NCI-H2107 treated with DMSO at 0.1 percent for 48 hours (cell line): ENCODE measurements at regions not wholly inside any gene's neighbourhood (a gene's known extent, or its start where the extent isn't known, plus 50 kb on each side); places are given as distances from the start of the nearest gene placed in this dataset.

Experiments
- DNase-seq: peaks from one replicate; lab custom pipeline; 2025; ENCODE audit not compliant: unreplicated experiment; lab: John Stamatoyannopoulos, UW

DNA sequence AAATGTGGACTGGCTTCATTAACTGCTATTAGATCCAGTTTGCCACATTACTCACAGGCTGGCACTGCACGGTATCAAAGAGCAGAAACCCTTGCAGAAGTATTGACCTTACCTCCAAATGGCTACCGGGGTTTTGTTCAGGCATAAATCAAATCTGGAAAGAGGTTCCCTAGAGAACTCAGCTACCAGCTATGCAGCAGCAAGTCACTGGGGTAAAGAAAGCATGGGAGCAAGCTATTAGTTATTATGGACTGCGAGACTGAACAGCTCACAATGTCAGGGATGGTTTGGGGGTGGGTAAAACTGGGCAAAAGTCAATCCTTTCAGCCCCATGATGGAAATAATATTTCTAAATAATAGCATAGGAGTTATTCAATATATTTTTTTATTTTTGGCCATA, 128.1 kb downstream of the FANCF start:
- DNase-seq, result no peak

DNA sequence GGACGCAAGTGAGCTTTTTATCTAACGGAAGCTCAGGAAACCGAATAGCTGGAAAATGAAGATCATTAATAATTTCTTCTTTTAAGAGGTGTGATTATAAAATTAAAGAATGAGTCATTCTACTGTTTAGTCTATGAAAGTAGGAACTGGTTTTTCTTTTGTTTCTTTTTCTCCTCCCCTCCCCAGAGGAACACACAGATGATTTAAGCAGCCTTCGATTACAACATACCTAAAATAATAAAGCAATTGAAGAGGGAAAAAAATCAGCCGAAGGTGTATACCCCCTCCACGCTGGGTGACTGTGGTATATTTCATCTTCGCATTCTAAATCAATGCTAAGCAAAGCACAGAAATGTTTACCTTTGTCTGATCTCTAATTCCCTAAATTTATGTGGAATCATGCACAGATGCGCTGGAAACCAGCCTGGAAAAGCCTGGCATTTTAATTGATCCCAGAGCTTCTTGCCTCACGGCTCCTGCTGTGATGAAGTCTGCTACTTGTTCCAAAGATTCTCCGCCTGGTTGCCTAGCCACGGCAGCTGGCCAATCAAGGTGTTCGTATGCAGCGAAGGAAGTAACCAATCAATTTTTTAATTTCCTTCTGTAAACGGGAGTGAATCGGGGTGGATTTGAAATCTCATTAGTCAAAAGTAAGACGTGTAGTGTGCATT, 133.9 kb downstream of the FANCF start:
- no peak for DNase-seq

DNA sequence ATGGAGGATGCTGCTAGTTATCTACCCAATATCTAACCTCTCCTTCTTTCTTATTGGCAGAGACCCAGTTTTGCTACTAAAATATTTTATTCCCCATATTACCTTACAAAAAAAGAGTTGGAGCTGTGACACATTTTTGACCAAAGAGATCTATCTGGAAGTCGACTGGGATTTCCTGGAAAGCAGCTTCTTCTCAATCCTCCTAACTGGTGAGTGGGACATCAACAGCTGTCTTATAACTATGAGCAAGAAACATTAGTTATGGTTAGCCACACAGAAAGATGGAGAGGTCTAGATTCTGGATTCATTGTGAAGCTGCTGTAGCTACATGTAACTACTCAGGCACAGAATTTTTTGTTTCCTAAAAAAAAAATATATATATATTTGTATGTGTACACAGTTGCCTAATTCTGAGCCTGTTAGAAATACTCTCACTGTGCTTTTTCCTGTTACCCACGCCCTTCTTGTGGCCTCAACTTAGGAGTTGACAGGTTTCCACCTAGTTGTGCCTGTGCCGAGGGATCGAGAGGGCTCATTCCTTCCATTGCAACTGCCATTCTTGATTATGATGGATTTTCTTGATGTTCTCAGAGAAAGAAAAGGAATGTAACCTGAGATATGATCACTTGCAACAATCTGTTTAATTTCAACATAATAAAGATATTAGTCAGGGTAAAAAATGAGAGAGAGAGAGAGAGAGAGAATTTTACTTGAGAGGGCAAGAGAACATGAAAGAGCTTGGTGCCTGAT, 142.0 kb downstream of the SLC17A6 start:
- DNase-seq, result no peak

DNA sequence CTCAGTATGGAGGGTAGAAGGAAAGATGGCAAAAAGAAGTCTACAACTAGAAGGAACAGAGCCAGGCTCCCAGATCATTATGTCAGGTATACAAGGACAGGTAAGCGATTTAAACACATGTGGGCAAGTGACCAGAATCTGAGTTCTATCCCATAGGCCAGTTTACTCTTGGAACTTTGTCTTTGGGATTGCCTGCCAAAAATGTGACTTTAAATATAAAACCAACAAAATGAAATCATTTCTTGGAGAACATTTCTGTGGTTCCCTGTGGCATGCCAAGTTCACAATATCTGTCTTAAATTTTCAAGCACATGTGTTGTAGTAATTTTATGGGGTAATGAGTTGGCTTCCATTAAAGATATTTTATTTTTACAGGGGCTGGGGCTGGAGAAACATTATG, 141.0 kb downstream of the SLC17A6 start:
- no peak for DNase-seq

DNA sequence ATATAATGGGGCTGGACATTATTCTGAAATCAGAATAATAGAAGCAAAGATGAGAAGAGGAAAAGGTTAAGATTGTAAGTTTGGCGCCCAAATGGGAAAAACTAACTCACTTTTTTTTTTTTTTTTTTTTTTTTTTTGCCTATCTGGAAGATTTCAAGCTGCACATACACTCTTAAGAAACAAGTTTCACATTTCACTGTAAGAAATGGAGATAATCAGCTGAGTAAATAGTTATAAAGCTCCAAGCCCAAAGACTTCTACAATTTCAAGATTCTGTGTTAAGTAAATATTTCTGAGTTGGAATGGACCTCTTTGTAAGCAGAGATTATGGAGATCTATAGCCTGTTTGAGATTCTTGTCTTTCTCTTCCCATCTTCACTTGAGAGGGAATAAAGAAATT, 140.0 kb downstream of the SLC17A6 start:
- DNase-seq, result no peak

DNA sequence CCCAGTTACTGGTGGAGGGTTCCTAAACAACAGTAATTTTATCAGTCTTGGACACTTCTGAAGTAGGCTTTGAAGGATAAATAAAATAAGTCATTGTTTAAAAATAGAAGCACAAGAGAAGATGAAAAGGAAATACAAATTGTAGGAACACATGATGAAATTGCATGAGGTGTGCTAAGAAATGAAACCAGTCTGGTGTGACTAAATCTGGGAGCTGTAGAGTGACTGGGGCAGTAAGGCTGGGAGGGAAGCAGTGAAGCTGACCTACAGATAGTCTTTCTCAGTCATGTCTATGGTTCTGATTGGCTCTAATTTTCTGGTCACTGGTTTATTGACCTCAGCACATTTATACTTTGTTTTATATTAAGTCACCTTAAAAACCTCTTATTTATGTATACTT, 139.1 kb downstream of the SLC17A6 start:
- no peak for DNase-seq

GRCh38 chr11:22476589-22476988, 138.4 kb downstream of the SLC17A6 start:
- DNase-seq, result no peak

DNA sequence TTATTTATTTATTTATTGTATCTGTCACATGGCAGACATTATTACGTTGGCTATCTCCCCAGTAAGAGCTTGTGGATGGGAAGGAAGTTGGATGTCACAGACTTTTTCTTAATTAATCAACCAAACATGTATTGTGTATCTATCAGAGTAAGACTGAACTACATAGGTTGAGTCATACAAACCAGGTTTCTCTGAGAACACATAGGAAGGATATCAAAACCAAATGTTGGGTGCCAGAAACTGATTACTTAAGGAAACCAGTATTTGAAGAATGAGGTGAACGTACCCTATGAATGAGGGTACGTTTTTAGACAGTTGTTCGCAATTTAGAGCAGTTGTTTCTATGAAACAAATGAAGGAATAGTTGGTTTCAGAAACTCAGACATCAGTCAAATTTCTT, 136.4 kb downstream of the SLC17A6 start:
- DNase-seq, result no peak

DNA sequence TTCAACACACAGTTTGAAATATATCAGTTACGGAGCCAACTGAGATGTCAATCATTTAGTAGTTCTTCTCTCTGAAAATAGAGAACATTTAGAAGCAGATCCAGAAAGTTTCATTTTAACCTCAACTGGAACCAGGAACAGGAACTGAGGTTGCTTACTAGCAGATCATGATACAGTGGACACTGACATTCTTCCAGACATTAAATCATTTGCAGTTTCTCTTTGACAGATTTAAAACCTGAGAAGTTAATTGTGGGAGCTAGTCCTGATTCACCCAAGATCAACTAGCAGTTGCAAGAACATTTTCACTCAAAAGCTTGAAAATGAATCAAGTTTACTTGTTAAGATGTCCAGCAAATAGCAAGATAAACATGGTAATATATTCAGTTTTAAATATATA, 135.4 kb downstream of the SLC17A6 start:
- no peak for DNase-seq

DNA sequence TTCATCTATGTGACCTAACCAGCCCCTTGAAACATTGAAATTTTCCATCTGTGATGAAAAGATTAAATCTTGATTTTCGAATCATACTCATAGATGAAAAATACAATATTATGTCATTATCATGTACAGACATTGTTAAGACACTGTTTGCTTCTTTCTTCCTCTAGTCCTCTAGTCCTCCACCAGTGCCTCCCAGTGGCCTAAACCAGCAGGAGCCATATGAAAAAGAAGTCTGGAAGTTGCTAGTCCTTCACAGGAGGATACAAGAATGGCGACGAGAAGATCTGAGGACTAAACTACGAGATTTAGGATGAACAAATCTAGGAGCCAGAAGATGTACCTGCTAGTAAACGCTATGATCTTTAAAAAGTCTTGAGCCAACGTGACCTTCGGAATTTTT, 134.1 kb downstream of the SLC17A6 start:
- DNase-seq, result no peak

- DNase-seq, result no peak
Measured at GRCh38 chr11:22471385-22471784, 133.2 kb downstream of the SLC17A6 start.

DNA sequence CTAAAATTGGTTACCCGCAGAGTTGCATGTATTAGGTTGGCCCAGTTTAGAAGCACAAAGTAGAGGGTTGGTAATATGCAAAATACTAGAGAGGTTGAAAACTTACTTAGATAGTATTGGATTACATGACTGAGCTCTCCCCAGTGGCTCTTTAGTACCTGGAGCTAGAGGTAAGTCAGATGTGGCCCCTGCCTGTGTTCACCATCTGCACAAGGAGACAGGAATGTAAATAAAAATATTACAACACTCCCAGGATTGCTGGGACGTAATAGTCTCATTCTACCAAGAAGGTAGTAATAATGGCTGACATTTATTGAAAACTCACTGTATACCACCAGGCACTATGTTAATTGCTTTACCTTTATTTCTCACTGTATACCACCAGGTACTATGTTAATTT, 129.6 kb downstream of the SLC17A6 start:
- no peak for DNase-seq

- no peak for DNase-seq
Measured at GRCh38 chr11:22467248-22467647, 129.1 kb downstream of the SLC17A6 start.

DNA sequence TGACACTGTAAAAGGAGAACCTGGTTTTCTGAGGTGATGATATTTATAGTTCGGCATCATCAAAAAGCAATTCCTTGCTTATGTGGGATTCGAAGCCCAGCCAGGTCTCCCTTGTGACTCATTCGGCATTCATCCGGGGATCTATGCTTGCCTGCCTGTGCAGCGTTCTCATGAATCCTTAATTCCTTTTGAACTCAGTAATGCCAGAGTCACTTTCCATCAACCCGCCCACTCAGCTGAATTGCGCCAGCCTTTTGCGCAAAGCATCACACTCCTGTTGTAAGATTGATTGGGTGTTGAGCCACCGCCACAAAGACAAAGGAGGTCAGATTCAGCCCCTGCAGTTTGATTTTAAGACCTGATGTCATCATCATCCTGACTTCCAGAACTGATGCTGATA, 128.6 kb downstream of the SLC17A6 start:
- DNase-seq, result no peak

GRCh38 chr11:22466351-22466750, 128.2 kb downstream of the SLC17A6 start:
- no peak for DNase-seq

DNA sequence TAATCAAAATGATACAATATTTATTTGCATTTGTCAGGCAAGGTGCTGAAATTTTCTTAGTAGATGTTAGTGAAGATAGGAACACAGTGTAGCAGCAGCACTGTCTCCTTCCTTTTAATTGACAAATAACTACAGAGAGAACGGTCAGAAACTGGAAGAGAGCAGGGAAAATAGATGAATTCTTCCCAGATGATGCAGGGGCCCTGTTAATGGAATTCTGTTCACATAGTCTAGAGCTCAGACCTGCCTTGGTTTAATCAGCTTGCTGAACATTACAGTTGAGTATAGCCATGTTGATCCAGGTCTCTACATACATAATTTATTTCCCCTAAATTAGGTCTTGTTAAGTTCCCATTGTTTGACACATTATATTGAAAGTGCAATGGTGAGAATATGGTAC, 127.4 kb downstream of the SLC17A6 start:
- no peak for DNase-seq

- DNase-seq, result no peak
Measured at GRCh38 chr11:22461626-22462025, 123.4 kb downstream of the SLC17A6 start.

GRCh38 chr11:22460181-22460580, 122.0 kb downstream of the SLC17A6 start:
- DNase-seq, result no peak

DNA sequence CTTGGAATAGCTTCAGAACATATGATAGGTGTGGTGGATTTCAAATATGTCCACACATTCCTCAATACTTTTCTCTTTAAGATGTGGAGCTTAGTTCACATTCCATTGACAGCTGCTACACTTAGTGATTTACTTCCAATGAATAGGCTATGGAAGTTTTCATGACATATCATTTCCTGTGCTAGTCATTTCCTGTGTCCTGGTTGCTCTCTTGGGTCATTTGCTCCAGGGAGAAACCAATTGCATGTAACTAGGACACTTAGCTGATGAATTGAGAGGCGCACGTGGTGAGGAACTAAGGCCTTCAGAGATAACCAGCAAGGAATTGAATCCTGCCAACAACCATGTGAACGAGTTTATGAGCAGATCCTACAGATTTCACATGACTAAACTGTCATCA, 120.9 kb downstream of the SLC17A6 start:
- DNase-seq, result no peak

- no peak for DNase-seq
Measured at GRCh38 chr11:22458161-22458560, 120.0 kb downstream of the SLC17A6 start.

DNA sequence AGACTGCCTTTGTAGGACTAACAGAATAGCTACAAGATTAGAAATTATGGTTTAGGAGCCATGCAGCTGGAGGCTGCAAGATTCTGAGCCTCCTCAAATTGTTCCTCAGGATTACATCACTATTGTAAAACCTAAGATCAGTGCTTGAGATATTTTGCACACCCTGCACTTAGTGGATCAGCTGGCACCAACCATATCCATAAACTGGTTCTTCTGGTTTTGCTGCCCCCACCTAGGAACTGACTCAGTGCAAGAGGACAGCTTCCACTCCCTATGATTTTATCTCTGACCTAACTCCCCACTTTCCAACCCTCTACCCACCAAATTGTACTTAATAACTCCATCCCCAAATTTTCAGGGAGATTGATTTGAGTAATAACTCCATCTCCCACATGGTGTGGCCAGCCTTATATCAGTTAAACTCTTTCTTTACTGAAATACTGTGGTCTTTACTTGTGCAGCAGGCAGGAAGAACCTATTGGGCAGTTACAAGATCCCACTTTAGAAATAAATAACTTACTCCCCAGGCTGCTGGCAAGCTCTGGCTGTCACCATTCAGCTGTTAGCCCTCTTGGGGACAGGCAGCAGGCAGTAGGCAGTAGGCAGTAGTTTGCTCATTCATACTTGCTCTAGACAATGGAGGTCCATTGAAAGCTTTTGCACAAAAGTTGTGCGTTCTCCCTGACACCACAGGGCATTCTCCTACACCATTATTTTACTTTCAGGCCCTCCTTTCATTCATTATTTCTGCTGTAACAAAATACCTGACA, 119.0 kb downstream of the SLC17A6 start:
- DNase-seq, result no peak

GRCh38 chr11:22454461-22455090, 116.4 kb downstream of the SLC17A6 start:
- DNase-seq, result no peak
